HepG2 (cell line): ENCODE measurements at regions not wholly inside any gene's neighbourhood (a gene's known extent, or its start where the extent isn't known, plus 50 kb on each side); places are given as distances from the start of the nearest gene placed in this dataset.

Experiments
- ATAC-seq: fragments of 200-7000 bp; cut with Tn5 transposase; 3 replicates; pipeline ENCODE4 v1.9.1; 2020; ENCODE audit warnings: mild to moderate bottlenecking, moderate library complexity
- BruUV-seq: library from RNA; stranded (reverse); fragments of 400-500 nt; replicated peaks from 2 replicates; lab custom pipeline; 2021; lab: Mats Ljungman, UMichigan
- CTCF ChIA-PET: fragments of 300-600 bp; formaldehyde crosslinking; extraction: SDS; loops from one replicate; lab custom pipeline; 2021; ENCODE audit warnings: low total read pairs, inconsistent platforms, low intra/inter-chr PET ratio; lab: Yijun Ruan, JAX
- POLR2A ChIA-PET: fragments of 350-600 bp; sonication (Branson Sonifier 250); formaldehyde crosslinking; loops from one replicate; lab custom pipeline; 2020; ENCODE audit warnings: antibody characterized with exemption, inconsistent platforms; lab: Yijun Ruan, JAX
- DNase-seq: peaks from one replicate; pipeline ENCODE4 v3.0.0-alpha.2; 2015; ENCODE audit warnings: low spot score
- FAIRE-seq: peaks from 3 replicates; lab custom pipeline; 2011; peaks lifted over from hg19 to GRCh38; lab: Jason Lieb, UNC
- H2AFZ ChIP-seq: one replicate; pipeline ENCODE4 v1.6.1; 2011; ENCODE audit warnings: low read length, inconsistent platforms
- H3K27ac ChIP-seq: fragments of 300-600 bp; 3 replicates; pipeline ENCODE4 v1.8.0; 2011; ENCODE audit warnings: mixed run types, mild to moderate bottlenecking, mixed read lengths, low read length, inconsistent platforms; ENCODE audit not compliant: insufficient read depth; ENCODE audit errors: extremely low read length
- H3K27me3 ChIP-seq, 2 experiments: fragments of 200-600 bp in 1 of 2; 2 replicates in 1 of 2; 3 replicates in 1 of 2; pipeline versions ENCODE4 v1.6.0 to v1.8.0; 2011; ENCODE audit warnings: low read length in 2 of 2, mild to moderate bottlenecking in 2 of 2, moderate library complexity in 2 of 2, inconsistent platforms in 1 of 2; ENCODE audit not compliant: insufficient read depth in 2 of 2, control insufficient read depth in 1 of 2
- H3K36me3 ChIP-seq, 2 experiments: fragments of 200-600 bp in 1 of 2; replicated peaks in 1 of 2; 2 replicates in 1 of 2; 3 replicates in 1 of 2; pipeline versions ENCODE4 v1.5.1 to v1.8.0; 2011; ENCODE audit warnings: low read length in 2 of 2, inconsistent platforms in 1 of 2; ENCODE audit not compliant: insufficient read depth in 2 of 2, control insufficient read depth in 1 of 2
- H3K4me1 ChIP-seq: 2 replicates; pipeline ENCODE4 v1.5.1; 2012; ENCODE audit warnings: low read length, inconsistent platforms; ENCODE audit not compliant: insufficient read depth
- H3K4me2 ChIP-seq: 2 replicates; pipeline ENCODE4 v1.6.0; 2011; ENCODE audit warnings: low read depth, low read length, inconsistent platforms
- H3K4me3 ChIP-seq, 3 experiments: fragments of 200-600 bp in 1 of 3; sonication (generic), shearing (Covaris generic) in 1 of 3; replicated peaks in 1 of 3; 2 replicates each; pipeline ENCODE4 v1.5.1; 2011 to 2016; ENCODE audit warnings: low read length in 3 of 3, inconsistent platforms in 2 of 3, low read depth in 2 of 3, mild to moderate bottlenecking in 2 of 3, control low read depth in 1 of 3, mixed read lengths in 1 of 3; ENCODE audit not compliant: insufficient read depth in 1 of 3
- H3K79me2 ChIP-seq: one replicate; pipeline ENCODE4 v1.6.1; 2011; ENCODE audit warnings: low read length, inconsistent platforms; ENCODE audit not compliant: insufficient read depth
- H3K9ac ChIP-seq: 2 replicates; pipeline ENCODE4 v1.6.0; 2011; ENCODE audit warnings: mild to moderate bottlenecking, low read depth, low read length, inconsistent platforms; ENCODE audit not compliant: insufficient read depth
- H3K9me3 ChIP-seq: 2 replicates; pipeline ENCODE4 v1.5.1; 2012; ENCODE audit warnings: mild to moderate bottlenecking, low read length
- H4K20me1 ChIP-seq: 2 replicates; pipeline ENCODE4 v1.6.0; 2011; ENCODE audit warnings: inconsistent platforms, mild to moderate bottlenecking, low read length, moderate library complexity; ENCODE audit not compliant: insufficient read depth
- GMEB1 ChIP-seq: sonication (generic); formaldehyde crosslinking; IDR thresholded peaks from 2 replicates; pipeline ENCODE4 v1.5.1; 2020; ENCODE audit warnings: missing genetic modification reagents, mild to moderate bottlenecking, borderline replicate concordance
- HNRNPUL1 ChIP-seq: fragments of 200-400 bp; formaldehyde crosslinking; IDR thresholded peaks from 2 replicates; pipeline ENCODE4 v1.6.1; 2017; ENCODE audit warnings: low read depth, mild to moderate bottlenecking, low read length, moderate library complexity
- ZNF407 ChIP-seq: sonication (generic); formaldehyde crosslinking; IDR thresholded peaks from one replicate; pipeline ENCODE4 v1.5.1; 2020; ENCODE audit warnings: mild to moderate bottlenecking, missing genetic modification reagents; ENCODE audit errors: not compliant biosample characterization
- ZNF572 ChIP-seq: sonication (generic); formaldehyde crosslinking; IDR thresholded peaks from 2 replicates; pipeline ENCODE4 v1.5.1; 2020; ENCODE audit warnings: mild to moderate bottlenecking, missing genetic modification reagents
- ZNF761 ChIP-seq: sonication (generic); formaldehyde crosslinking; conservative IDR thresholded peaks from 2 replicates; pipeline ENCODE4 v1.4.0; 2020; ENCODE audit warnings: mild to moderate bottlenecking, missing genetic modification reagents
- WGBS: methylation state at CpG from one replicate; pipeline ENCODE4 v1.1.6; 2017; ENCODE audit warnings: low lambda C conversion rate; 5-methylcytosine and 5-hydroxymethylcytosine counted together
- in situ Hi-C: cut with HindIII; loops from 2 replicates; pipeline ENCODE4 v1.10.0; 2017; ENCODE audit warnings: low pct_unique_long_range_greater_than_20kb; ENCODE audit not compliant: extremely low pct_ligation_motif_present
- intact Hi-C: fragments of 100-400 bp; cut with micrococcal nuclease; formaldehyde crosslinking; loops from one replicate; pipeline ENCODE4 v1.10.0; 2022; ENCODE audit not compliant: unreplicated experiment

GRCh38 chrY:15471371-15471770 lies 947.0 kb downstream of the NLGN4Y start:
- no peaks in the 10 kb centered on the region for H3K36me3 ChIP-seq
- POLR2A ChIA-PET: no interaction called here
- ATAC-seq (no peak), FAIRE-seq (no peak), DNase-seq (no peak)
- no peaks in the 10 kb centered on the region for H3K4me1 ChIP-seq
- in situ Hi-C loops (no loop called here), intact Hi-C loops (no loop called here)
- no peak overlapping the region for H3K27ac ChIP-seq
- no peak overlapping the region for H3K4me3 ChIP-seq
- CTCF ChIA-PET: no interaction called here
- WGBS: 100% methylated on average over 1 of the region's 1 CpG
- H3K79me2 ChIP-seq: no peaks in the 10 kb centered on the region
- no peak overlapping the region for H3K4me2 ChIP-seq
- no TSS peak for BruUV-seq
- H2AFZ ChIP-seq: no peak overlapping the region
- no peaks in the 10 kb centered on the region for H3K9me3 ChIP-seq
- TF ChIP-seq ZNF572 (CRISPR knock-in tag): no peak
- TF ChIP-seq GMEB1 (CRISPR knock-in tag): no peak
- TF ChIP-seq HNRNPUL1: no peak
- TF ChIP-seq ZNF761 (CRISPR knock-in tag): no peak
- no peak overlapping the region for H3K9ac ChIP-seq
- H3K27me3 ChIP-seq: no peaks in the 10 kb centered on the region
- H4K20me1 ChIP-seq: no peaks in the 10 kb centered on the region

DNA sequence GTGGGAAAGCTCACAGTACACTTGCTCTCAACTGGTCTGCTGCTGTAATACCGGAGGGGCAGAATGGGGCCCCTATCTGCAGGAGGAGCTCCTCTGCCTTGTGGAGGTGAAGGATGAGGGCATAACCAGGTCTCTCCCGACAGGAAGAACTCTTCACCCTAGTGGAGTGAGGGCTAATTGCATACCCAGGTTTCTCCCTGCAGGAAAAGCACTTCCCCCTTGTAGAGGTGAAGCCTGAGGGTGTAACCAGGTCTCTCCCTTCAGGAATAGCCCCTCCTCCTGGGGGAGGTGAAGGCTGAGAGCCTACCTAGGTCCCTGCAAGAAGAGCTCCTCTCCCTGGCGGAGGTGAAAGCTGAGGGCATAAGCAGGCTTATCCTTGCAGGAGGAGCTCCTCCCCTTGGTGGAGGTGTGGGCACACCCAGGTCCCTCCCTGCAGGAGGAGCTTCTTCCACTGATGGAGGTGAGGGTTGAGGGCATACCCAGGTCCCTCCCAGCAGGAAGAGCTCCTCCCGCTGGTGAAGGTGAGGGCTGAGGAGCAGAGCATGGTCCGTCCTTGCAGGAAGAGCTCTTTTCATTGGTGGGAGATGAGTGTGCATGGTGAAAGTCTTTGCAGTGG lies 954.1 kb downstream of the NLGN4Y start:
- no TSS peak for BruUV-seq
- POLR2A ChIA-PET: no interaction called here
- no peaks in the 10 kb centered on the region for H4K20me1 ChIP-seq
- no peaks in the 10 kb centered on the region for H3K79me2 ChIP-seq
- ATAC-seq: no peak
- H3K9me3 ChIP-seq: no peaks in the 10 kb centered on the region
- no peak overlapping the region for H3K27ac ChIP-seq
- no peak overlapping the region for H3K4me2 ChIP-seq
- CTCF ChIA-PET: no interaction called here
- H3K4me1 ChIP-seq: no peaks in the 10 kb centered on the region
- FAIRE-seq: no peak
- no peak overlapping the region for H2AFZ ChIP-seq
- in situ Hi-C loops: no loop called here
- WGBS: no CpG with 5 or more reads among the region's 5 CpGs
- DNase-seq: no peak
- no peak overlapping the region for H3K4me3 ChIP-seq
- intact Hi-C loops: no loop called here
- no peaks in the 10 kb centered on the region for H3K27me3 ChIP-seq
- H3K36me3 ChIP-seq: no peaks in the 10 kb centered on the region
- H3K9ac ChIP-seq: no peak overlapping the region
- TF ChIP-seq ZNF407 (CRISPR knock-in tag): no peak
